Vagina (tissue), 2 donors: ENCODE measurements at regions not wholly inside any gene's neighbourhood (a gene's known extent, or its start where the extent isn't known, plus 50 kb on each side); places are given as distances from the start of the nearest gene placed in this dataset.

ENCODE experiments used
- DNase-seq, 2 donors: peaks; one replicate each; pipeline ENCODE4 v3.0.0-alpha.2; 2017; ENCODE audit errors: extremely low spot score in 2 of 2
- H3K27ac ChIP-seq: fragments of 200-600 bp; sonication (generic); one replicate; pipeline ENCODE4 v1.5.1; 2019
- H3K27me3 ChIP-seq: fragments of 200-600 bp; sonication (generic); one replicate; pipeline ENCODE4 v1.5.1; 2019
- H3K36me3 ChIP-seq, 2 donors: fragments of 200-600 bp; sonication (generic); one replicate each; pipeline ENCODE4 v1.5.1; 2017 to 2019
- H3K4me1 ChIP-seq: fragments of 200-600 bp; sonication (generic); one replicate; pipeline ENCODE4 v1.5.1; 2019
- H3K4me3 ChIP-seq, 2 donors: fragments of 200-600 bp; sonication (generic); 1 replicate in 1 of 2; 2 replicates in 1 of 2; pipeline ENCODE4 v1.5.1; 2016 to 2019
- H3K9me3 ChIP-seq: fragments of 200-600 bp; sonication (generic); one replicate; pipeline ENCODE4 v1.5.1; 2019
- CTCF ChIP-seq, 3 experiments: fragments of 450-650 bp in 2 of 3; fragments of 200-600 bp in 1 of 3; sonication (generic) in 1 of 3; IDR thresholded peaks; one replicate each; pipeline ENCODE4 v1.5.1; 2017 to 2019; ENCODE audit warnings: antibody characterized with exemption in 3 of 3, mild to moderate bottlenecking in 2 of 3, moderate library complexity in 2 of 3
- POLR2A ChIP-seq, 2 donors: fragments of 450-650 bp; IDR thresholded peaks; one replicate each; pipeline ENCODE4 v1.6.1; 2017; ENCODE audit warnings: antibody characterized with exemption in 2 of 2, mild to moderate bottlenecking in 2 of 2, moderate library complexity in 2 of 2
- POLR2AphosphoS5 ChIP-seq, 2 donors: sonication (generic); formaldehyde crosslinking; IDR thresholded peaks; one replicate each; pipeline ENCODE4 v1.9.0; 2017; ENCODE audit warnings: antibody characterized with exemption in 2 of 2, mild to moderate bottlenecking in 2 of 2, low read depth in 1 of 2; ENCODE audit not compliant: insufficient read depth in 1 of 2
- intact Hi-C: fragments of 100-400 bp; cut with DNase I; formaldehyde crosslinking; loops from one replicate; pipeline ENCODE4 v1.15.1; 2023

GRCh38 chrX:39642071-39642470, 455.7 kb downstream of the BCOR start:
- H3K27me3 ChIP-seq: no peaks in the 10 kb centered on the region
- no peak overlapping the region for H3K4me3 ChIP-seq
- no peak for DNase-seq
- no peak overlapping the region for H3K27ac ChIP-seq
- H3K9me3 ChIP-seq: no peaks in the 10 kb centered on the region
- no peaks in the 10 kb centered on the region for H3K36me3 ChIP-seq
- intact Hi-C loops: no loop called here
- TF ChIP-seq CTCF (IDR thresholded peaks at IDR 0.05): no peak
- no peak for TF ChIP-seq POLR2AphosphoS5 (IDR thresholded peaks at IDR 0.05; ENCODE audit: insufficient read depth in 1 of 2, low read depth in 1 of 2)
- no peak for TF ChIP-seq POLR2A (IDR thresholded peaks at IDR 0.05)
- H3K4me1 ChIP-seq: no peaks in the 10 kb centered on the region

GRCh38 chrX:39643550-39643949, 454.2 kb downstream of the BCOR start:
- H3K27me3 ChIP-seq: no peaks in the 10 kb centered on the region
- intact Hi-C loops: no loop called here
- DNase-seq: no peak
- H3K4me1 ChIP-seq: no peaks in the 10 kb centered on the region
- no peaks in the 10 kb centered on the region for H3K9me3 ChIP-seq
- TF ChIP-seq POLR2AphosphoS5 (IDR thresholded peaks at IDR 0.05; ENCODE audit: insufficient read depth in 1 of 2, low read depth in 1 of 2) (no peak), POLR2A (IDR thresholded peaks at IDR 0.05) (no peak), CTCF (IDR thresholded peaks at IDR 0.05) (no peak)
- H3K4me3 ChIP-seq: no peak overlapping the region
- H3K36me3 ChIP-seq: no peaks in the 10 kb centered on the region
- H3K27ac ChIP-seq: no peak overlapping the region

GRCh38 chrX:39645178-39645895, 452.4 kb downstream of the BCOR start:
- no peak overlapping the region for H3K4me3 ChIP-seq
- H3K9me3 ChIP-seq: no peaks in the 10 kb centered on the region
- intact Hi-C loops: no loop called here
- H3K4me1 ChIP-seq: no peaks in the 10 kb centered on the region
- H3K27ac ChIP-seq: no peak overlapping the region
- peak in 1 of 2 donors; percentile 51 for TF ChIP-seq POLR2AphosphoS5 (IDR thresholded peaks at IDR 0.05; ENCODE audit: insufficient read depth in 1 of 2, low read depth in 1 of 2)
- no peak for TF ChIP-seq POLR2A (IDR thresholded peaks at IDR 0.05)
- H3K27me3 ChIP-seq: no peaks in the 10 kb centered on the region
- DNase-seq: no peak
- H3K36me3 ChIP-seq: no peaks in the 10 kb centered on the region

- no peak for TF ChIP-seq CTCF (IDR thresholded peaks at IDR 0.05)
- TF ChIP-seq POLR2AphosphoS5 (IDR thresholded peaks at IDR 0.05; ENCODE audit: insufficient read depth in 1 of 2, low read depth in 1 of 2): no peak
- TF ChIP-seq POLR2A (IDR thresholded peaks at IDR 0.05): no peak
Measured at GRCh38 chrX:39648548-39649254, 449.1 kb downstream of the BCOR start.

GRCh38 chrX:39650768-39651347, 446.9 kb downstream of the BCOR start:
- H3K4me3 ChIP-seq: no peak overlapping the region
- no peak overlapping the region for H3K27ac ChIP-seq
- intact Hi-C loops: no loop called here
- no peak for DNase-seq
- no peak for TF ChIP-seq POLR2A (IDR thresholded peaks at IDR 0.05)
- TF ChIP-seq POLR2AphosphoS5 (IDR thresholded peaks at IDR 0.05; ENCODE audit: insufficient read depth in 1 of 2, low read depth in 1 of 2): no peak
- no peak for TF ChIP-seq CTCF (IDR thresholded peaks at IDR 0.05)
- H3K27me3 ChIP-seq: no peaks in the 10 kb centered on the region
- H3K4me1 ChIP-seq: no peaks in the 10 kb centered on the region
- no peaks in the 10 kb centered on the region for H3K9me3 ChIP-seq
- no peaks in the 10 kb centered on the region for H3K36me3 ChIP-seq

More at GRCh38 chrX:39648548-39649254, 449.1 kb downstream of the BCOR start:
- H3K27me3 ChIP-seq: no peaks in the 10 kb centered on the region
- H3K4me1 ChIP-seq: no peaks in the 10 kb centered on the region
- no peaks in the 10 kb centered on the region for H3K36me3 ChIP-seq
- no peak overlapping the region for H3K27ac ChIP-seq
- intact Hi-C loops: no loop called here
- no peak for DNase-seq
- H3K9me3 ChIP-seq: no peaks in the 10 kb centered on the region
- no peak overlapping the region for H3K4me3 ChIP-seq
